NCI-H510A treated with DMSO at 0.1 percent for 48 hours (cell line): ENCODE measurements at regions not wholly inside any gene's neighbourhood (a gene's known extent, or its start where the extent isn't known, plus 50 kb on each side); places are given as distances from the start of the nearest gene placed in this dataset.

Experiments used
- DNase-seq: peaks from one replicate; lab custom pipeline; 2025; lab: John Stamatoyannopoulos, UW

DNA sequence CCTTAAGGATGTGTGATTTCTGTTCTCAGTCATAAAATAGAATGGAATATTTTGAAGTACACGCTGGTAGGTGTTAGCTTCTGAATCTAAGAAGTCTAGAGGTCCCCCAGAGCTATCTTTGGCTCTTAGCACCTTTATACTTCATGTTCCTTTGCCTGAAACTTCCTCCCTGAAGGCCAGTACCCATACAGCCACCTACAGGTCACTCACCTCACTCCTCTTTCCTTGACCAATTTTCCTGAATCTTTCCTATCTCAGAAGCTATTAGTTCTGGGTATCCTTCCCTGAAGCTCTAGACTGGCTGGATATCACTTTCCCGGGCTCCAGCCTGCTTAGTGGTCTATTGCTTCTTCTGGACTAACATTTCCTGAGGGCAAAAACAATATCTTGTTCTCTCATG, 93.4 kb upstream of the EDNRB start:
- DNase-seq, result no peak

- no peak for DNase-seq
Measured at GRCh38 chr13:78004821-78005220, 86.2 kb upstream of the EDNRB start.

DNA sequence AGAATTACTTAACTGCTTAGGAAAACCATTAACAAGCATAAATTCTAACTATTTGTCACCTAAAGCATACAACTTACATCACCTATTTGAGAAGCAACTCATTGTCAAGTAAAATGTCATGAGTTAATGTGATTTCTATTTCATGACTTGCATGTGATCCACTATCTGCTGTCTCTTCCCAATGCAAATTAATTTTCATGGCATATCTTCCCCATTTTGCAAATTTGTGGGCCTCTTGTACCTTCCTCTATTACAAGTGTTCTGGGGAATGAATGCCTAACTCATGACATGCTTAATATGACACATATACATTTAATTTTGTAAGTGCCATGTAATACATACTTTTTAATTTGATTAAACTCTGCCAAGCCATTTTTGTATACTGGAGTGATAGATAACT, 81.1 kb upstream of the EDNRB start:
- DNase-seq, result no peak

DNA sequence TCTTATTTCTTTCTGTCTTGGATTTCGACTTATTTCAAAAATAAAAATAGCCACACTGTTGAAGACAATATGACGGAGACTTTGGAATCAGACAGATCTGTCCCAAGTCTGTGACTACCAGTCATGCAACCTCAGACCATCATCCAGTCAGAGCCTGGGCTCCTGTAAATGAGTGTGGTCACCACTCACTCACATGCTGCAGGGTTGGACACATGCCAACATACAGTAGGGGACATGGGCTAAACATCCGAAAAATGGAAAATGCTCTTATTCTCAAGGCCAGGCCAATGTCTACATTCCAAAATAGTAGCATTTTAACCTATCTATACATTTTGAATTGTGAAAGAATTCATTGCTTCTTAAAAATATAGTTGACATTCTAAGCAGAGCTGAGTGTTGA, 75.5 kb upstream of the EDNRB start:
- DNase-seq, result no peak

GRCh38 chr13:77991003-77991402, 72.4 kb upstream of the EDNRB start:
- no peak for DNase-seq

GRCh38 chr13:77989281-77989680, 70.7 kb upstream of the EDNRB start:
- no peak for DNase-seq

DNA sequence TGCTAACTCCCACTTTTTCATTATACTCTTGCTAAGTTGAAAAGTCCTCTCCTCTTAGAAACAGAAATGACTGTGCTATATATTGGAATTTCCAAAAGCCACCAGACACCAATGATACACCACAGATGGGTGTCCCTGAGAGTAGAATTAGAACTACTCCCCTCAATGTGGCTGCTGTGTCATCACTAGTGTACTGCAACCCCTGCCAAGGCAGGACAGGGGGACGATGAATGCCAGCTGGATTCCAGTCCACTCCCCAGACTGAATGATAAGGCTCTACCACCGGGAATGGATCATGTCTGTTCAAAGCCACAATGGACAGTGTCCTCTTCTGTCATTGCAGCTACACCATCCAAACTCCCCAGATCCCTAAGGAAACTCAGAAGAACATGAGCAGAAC, 69.7 kb upstream of the EDNRB start:
- DNase-seq, result no peak

DNA sequence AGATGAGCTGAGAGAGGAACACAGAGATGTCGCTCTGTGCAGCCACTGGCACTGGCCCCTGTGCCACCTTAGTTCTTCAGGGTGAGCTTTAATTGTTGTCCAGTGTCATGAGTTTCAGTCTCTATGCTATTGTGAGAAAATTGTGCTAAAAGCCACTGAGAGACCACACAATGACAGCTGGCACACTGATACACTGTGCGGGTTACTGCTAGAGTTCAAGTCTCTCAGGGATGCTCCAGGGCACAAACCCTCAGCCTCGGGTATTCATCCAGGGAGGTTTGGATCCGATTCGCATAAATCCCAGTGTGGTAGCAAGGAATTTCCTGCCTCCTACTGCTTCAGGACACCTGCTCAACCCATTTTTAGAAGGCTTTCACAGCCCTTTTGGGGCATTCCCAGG, 68.1 kb upstream of the EDNRB start:
- DNase-seq, result no peak

GRCh38 chr13:77985866-77986636, 67.4 kb upstream of the EDNRB start:
- DNase-seq, result no peak

GRCh38 chr13:77981281-77981881, 62.8 kb upstream of the EDNRB start:
- no peak for DNase-seq

- no peak for DNase-seq
Measured at GRCh38 chr13:77980592-77980991, 62.0 kb upstream of the EDNRB start.

DNA sequence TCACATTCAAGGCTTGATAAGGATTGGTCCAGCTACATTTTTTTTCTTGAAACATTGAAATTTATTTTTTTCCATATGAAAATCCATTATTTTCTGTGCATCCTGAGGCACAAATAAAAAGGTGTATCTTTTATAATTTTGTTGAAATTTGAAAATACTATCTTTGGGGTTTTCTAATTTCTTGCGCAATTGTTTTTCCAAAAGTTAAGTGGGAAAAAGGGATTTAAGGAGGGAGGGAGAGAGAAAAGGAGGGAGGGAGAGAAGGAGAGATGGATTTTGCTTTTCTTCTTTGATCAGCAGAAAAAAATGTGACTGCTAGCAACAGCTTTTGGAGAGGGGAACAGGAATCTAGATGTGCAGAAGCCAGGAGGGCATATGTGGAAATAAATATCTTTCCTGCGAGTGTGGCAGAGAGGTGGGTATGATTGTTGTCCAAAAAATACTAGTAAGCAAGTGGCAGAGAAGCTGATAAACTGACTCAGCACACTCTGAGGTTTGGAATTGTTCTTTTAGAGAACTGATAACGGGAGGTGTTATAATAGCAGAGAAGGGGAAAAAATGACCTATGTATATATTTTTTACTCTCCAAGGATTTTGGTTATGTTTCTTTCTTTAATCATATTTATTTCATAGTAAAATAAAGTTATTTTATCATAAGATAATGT, 61.2 kb upstream of the EDNRB start:
- no peak for DNase-seq

GRCh38 chr13:77975358-77976042, 56.9 kb upstream of the EDNRB start:
- no peak for DNase-seq

- DNase-seq, result no peak
Measured at GRCh38 chr13:77969299-77969698, 50.7 kb upstream of the EDNRB start.
